Fibroblast of lung (primary cell): ENCODE measurements at regions not wholly inside any gene's neighbourhood (a gene's known extent, or its start where the extent isn't known, plus 50 kb on each side); places are given as distances from the start of the nearest gene placed in this dataset.

ENCODE experiments used
- DNase-seq, 2 donors: peaks; one replicate each; pipeline versions ENCODE4 v3.0.0 to v3.0.0-alpha.2; 2010; ENCODE audit warnings: low read depth in 2 of 2
- H2AFZ ChIP-seq: 2 replicates; pipeline ENCODE4 v1.5.1; 2012; ENCODE audit warnings: low read length, control low read depth, inconsistent platforms
- H3K27ac ChIP-seq: 2 replicates; pipeline ENCODE4 v1.5.1; 2011; ENCODE audit warnings: low read length, control low read depth; ENCODE audit not compliant: insufficient read depth
- H3K27me3 ChIP-seq: 2 replicates; pipeline ENCODE4 v1.5.1; 2011; ENCODE audit warnings: mild to moderate bottlenecking, low read length; ENCODE audit not compliant: control insufficient read depth, insufficient read depth
- H3K36me3 ChIP-seq: 2 replicates; pipeline ENCODE4 v1.5.1; 2011; ENCODE audit warnings: low read length; ENCODE audit not compliant: control insufficient read depth, insufficient read depth
- H3K4me1 ChIP-seq: 2 replicates; pipeline ENCODE4 v1.5.1; 2011; ENCODE audit warnings: low read length; ENCODE audit not compliant: control insufficient read depth, insufficient read depth; ENCODE audit errors: extremely low read depth
- H3K4me2 ChIP-seq: 2 replicates; pipeline ENCODE4 v1.5.1; 2011; ENCODE audit warnings: low read length, control low read depth; ENCODE audit not compliant: insufficient read depth; ENCODE audit errors: extremely low read depth
- H3K4me3 ChIP-seq, 4 experiments: fragments of 200-600 bp in 1 of 4; sonication (generic) in 1 of 4; replicated peaks in 1 of 4; 2 replicates each; pipeline ENCODE4 v1.5.1; 2011 to 2016; ENCODE audit warnings: low read length in 4 of 4, low read depth in 3 of 4, mild to moderate bottlenecking in 3 of 4, control low read depth in 2 of 4, inconsistent platforms in 1 of 4, mixed read lengths in 1 of 4; ENCODE audit not compliant: insufficient read depth in 1 of 4; ENCODE audit errors: control extremely low read depth in 1 of 4
- H3K79me2 ChIP-seq: 2 replicates; pipeline ENCODE4 v1.5.1; 2012; ENCODE audit warnings: mild to moderate bottlenecking, low read length, inconsistent platforms; ENCODE audit not compliant: control insufficient read depth, insufficient read depth
- H3K9ac ChIP-seq: 2 replicates; pipeline ENCODE4 v1.5.1; 2011; ENCODE audit warnings: mild to moderate bottlenecking, low read length, control low read depth; ENCODE audit not compliant: insufficient read depth
- H3K9me3 ChIP-seq: 2 replicates; pipeline ENCODE4 v1.5.1; 2012; ENCODE audit warnings: low read depth, low read length; ENCODE audit not compliant: control insufficient read depth, insufficient read depth
- H4K20me1 ChIP-seq: 2 replicates; pipeline ENCODE4 v1.5.1; 2011; ENCODE audit warnings: low read length; ENCODE audit not compliant: control insufficient read depth, insufficient read depth; ENCODE audit errors: extremely low read depth
- EZH2 ChIP-seq: IDR thresholded peaks from 2 replicates; pipeline ENCODE4 v1.5.1; 2012; ENCODE audit warnings: low read length, control low read depth, mild to moderate bottlenecking; ENCODE audit errors: missing control alignments
- TF ChIP-seq, protein P1 (sequence below), 2 donors: IDR thresholded peaks in 1 of 2; conservative IDR thresholded peaks in 1 of 2; 1 replicate in 1 of 2; 2 replicates in 1 of 2; pipeline ENCODE4 v1.5.1; 2011 to 2012; ENCODE audit warnings: low read length in 2 of 2, control low read depth in 1 of 2, inconsistent platforms in 1 of 2, low read depth in 1 of 2, mild to moderate bottlenecking in 1 of 2

DNA sequence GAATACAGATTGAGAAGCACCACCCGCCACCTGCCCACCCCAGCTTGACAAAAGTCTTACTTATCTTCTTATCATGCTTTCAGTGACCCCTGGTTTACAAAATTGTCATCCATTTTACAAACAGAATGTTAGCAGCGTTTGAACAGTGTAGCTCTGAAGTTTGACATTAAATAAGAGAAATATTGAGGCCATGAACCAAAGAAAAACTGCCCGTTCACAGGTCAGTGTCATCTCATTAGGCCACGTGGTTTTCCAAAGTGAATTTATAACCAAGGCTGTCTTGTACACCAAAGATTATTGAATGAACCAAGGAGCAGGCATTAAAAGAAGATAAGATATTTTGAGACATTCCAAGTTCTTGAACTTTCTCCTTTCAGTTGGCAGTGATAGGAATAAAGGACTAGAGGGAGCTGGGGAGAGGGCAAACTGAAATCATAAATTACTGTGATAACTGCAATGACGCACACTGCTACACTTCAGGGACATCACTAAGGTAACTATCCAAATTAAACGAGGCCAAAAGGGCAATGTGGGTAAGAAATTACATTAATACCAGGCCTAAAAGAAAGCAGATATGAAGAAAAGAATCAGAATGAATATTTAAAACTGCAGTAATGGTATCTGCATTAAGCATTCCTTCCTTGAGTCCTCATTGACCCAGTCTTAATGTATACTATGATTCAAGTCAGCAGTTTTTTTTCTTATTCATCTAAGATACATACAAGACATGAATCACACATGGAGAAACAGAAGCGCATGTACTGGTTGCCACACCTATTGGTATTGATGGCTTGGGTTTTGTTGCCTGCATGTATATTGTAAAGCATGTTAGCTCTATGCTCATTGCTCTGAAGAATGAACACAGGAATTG, 159.8 kb upstream of the ARG1 start:
- Histone ChIP-seq H2AFZ (no peak overlapping the region), H3K36me3 (no peaks in the 10 kb centered on the region), H3K4me2 (no peak overlapping the region), H4K20me1 (no peaks in the 10 kb centered on the region), H3K27me3 (no peaks in the 10 kb centered on the region), H3K4me3 (no peak overlapping the region), H3K4me1 (no peaks in the 10 kb centered on the region), H3K79me2 (no peaks in the 10 kb centered on the region), H3K9me3 (no peaks in the 10 kb centered on the region), H3K27ac (no peak overlapping the region), H3K9ac (no peak overlapping the region)
- no peak for DNase-seq
- TF ChIP-seq, protein P1, sequence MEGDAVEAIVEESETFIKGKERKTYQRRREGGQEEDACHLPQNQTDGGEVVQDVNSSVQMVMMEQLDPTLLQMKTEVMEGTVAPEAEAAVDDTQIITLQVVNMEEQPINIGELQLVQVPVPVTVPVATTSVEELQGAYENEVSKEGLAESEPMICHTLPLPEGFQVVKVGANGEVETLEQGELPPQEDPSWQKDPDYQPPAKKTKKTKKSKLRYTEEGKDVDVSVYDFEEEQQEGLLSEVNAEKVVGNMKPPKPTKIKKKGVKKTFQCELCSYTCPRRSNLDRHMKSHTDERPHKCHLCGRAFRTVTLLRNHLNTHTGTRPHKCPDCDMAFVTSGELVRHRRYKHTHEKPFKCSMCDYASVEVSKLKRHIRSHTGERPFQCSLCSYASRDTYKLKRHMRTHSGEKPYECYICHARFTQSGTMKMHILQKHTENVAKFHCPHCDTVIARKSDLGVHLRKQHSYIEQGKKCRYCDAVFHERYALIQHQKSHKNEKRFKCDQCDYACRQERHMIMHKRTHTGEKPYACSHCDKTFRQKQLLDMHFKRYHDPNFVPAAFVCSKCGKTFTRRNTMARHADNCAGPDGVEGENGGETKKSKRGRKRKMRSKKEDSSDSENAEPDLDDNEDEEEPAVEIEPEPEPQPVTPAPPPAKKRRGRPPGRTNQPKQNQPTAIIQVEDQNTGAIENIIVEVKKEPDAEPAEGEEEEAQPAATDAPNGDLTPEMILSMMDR (conservative IDR thresholded peaks at IDR 0.05 in 1 of 2, IDR thresholded peaks at IDR 0.05 in 1 of 2; ENCODE audit: low read depth in 1 of 2, low read length in 2 of 2), result no peak
- no peak for TF ChIP-seq EZH2

DNA sequence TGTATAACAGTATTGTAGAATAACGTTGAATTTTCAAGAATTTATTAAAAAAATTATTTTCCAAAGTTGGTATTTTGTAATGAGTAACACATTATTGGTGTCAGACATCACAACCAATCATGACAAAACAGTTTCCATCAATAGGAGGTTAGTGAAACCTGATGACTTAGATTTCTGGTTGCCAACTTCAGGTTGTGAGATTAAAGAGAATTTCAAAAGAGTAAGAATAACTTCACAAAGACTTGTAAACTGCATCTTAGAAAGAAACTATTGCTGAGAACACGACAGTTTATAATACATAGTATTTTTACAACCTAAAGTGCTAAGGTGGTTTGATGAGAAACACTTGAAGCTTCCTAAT, 159.2 kb upstream of the ARG1 start:
- H3K27ac ChIP-seq, result no peak overlapping the region
- TF ChIP-seq, protein P1 (conservative IDR thresholded peaks at IDR 0.05 in 1 of 2, IDR thresholded peaks at IDR 0.05 in 1 of 2; ENCODE audit: low read depth in 1 of 2, low read length in 2 of 2), result no peak
- TF ChIP-seq EZH2, result no peak
- no peak overlapping the region for H2AFZ ChIP-seq
- no peaks in the 10 kb centered on the region for H4K20me1 ChIP-seq
- H3K4me2 ChIP-seq, result no peak overlapping the region
- no peak for DNase-seq
- no peaks in the 10 kb centered on the region for H3K79me2 ChIP-seq
- no peaks in the 10 kb centered on the region for H3K9me3 ChIP-seq
- H3K36me3 ChIP-seq, result no peaks in the 10 kb centered on the region
- H3K4me3 ChIP-seq, result no peak overlapping the region
- no peaks in the 10 kb centered on the region for H3K4me1 ChIP-seq
- no peak overlapping the region for H3K9ac ChIP-seq
- no peaks in the 10 kb centered on the region for H3K27me3 ChIP-seq

DNA sequence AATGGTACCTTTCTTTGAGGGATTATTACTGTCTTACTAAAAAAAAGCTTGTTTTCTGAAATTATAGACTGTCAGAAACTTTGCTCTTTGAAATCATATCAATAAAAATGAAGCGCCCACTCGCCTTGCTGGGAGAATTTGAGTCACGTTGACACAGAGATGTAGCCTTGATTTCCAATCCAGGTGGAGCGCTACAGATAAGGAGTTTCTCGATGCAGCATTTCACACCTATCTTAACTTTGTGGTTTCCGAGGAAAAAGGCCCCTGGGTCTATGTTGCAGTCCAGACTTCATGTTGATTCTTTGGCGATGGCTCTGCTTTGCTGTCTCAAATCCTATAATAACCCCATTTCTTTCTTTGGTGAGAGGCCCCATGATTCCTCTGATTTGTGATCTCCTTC, 158.1 kb upstream of the ARG1 start:
- no peak for DNase-seq
- Histone ChIP-seq H3K4me2 (no peak overlapping the region), H3K27me3 (no peaks in the 10 kb centered on the region), H3K9ac (no peak overlapping the region), H3K4me3 (no peak overlapping the region), H3K79me2 (no peaks in the 10 kb centered on the region), H3K27ac (no peak overlapping the region), H4K20me1 (no peaks in the 10 kb centered on the region), H3K4me1 (no peaks in the 10 kb centered on the region), H3K36me3 (no peaks in the 10 kb centered on the region), H3K9me3 (no peaks in the 10 kb centered on the region), H2AFZ (no peak overlapping the region)
- TF ChIP-seq, protein P1 (conservative IDR thresholded peaks at IDR 0.05 in 1 of 2, IDR thresholded peaks at IDR 0.05 in 1 of 2; ENCODE audit: low read depth in 1 of 2, low read length in 2 of 2), result no peak
- no peak for TF ChIP-seq EZH2
